Liver (tissue), 2 donors: ENCODE measurements at regions not wholly inside any gene's neighbourhood (a gene's known extent, or its start where the extent isn't known, plus 50 kb on each side); places are given as distances from the start of the nearest gene placed in this dataset.

ENCODE experiments used
- MAX ChIP-seq: IDR thresholded peaks from 2 replicates; pipeline ENCODE4 v1.6.1; 2016; ENCODE audit warnings: antibody characterized with exemption
- TF ChIP-seq, protein P1 (sequence below): fragments of 150-350 bp; IDR thresholded peaks from 2 replicates; pipeline ENCODE4 v1.5.1; 2017; ENCODE audit warnings: improper control_type of control experiment, low read depth, low read length; ENCODE audit not compliant: missing input control
- TF ChIP-seq, protein P2 (sequence below): IDR thresholded peaks from 2 replicates; pipeline ENCODE4 v1.6.1; 2016; ENCODE audit warnings: antibody characterized with exemption
- donor health status: healthy.

GRCh38 chr2:76268484-76268883 lies 557.8 kb upstream of the GCFC2 start:
- TF ChIP-seq, protein P1, sequence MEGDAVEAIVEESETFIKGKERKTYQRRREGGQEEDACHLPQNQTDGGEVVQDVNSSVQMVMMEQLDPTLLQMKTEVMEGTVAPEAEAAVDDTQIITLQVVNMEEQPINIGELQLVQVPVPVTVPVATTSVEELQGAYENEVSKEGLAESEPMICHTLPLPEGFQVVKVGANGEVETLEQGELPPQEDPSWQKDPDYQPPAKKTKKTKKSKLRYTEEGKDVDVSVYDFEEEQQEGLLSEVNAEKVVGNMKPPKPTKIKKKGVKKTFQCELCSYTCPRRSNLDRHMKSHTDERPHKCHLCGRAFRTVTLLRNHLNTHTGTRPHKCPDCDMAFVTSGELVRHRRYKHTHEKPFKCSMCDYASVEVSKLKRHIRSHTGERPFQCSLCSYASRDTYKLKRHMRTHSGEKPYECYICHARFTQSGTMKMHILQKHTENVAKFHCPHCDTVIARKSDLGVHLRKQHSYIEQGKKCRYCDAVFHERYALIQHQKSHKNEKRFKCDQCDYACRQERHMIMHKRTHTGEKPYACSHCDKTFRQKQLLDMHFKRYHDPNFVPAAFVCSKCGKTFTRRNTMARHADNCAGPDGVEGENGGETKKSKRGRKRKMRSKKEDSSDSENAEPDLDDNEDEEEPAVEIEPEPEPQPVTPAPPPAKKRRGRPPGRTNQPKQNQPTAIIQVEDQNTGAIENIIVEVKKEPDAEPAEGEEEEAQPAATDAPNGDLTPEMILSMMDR: no peak
- no peak for TF ChIP-seq MAX
- TF ChIP-seq, protein P2, sequence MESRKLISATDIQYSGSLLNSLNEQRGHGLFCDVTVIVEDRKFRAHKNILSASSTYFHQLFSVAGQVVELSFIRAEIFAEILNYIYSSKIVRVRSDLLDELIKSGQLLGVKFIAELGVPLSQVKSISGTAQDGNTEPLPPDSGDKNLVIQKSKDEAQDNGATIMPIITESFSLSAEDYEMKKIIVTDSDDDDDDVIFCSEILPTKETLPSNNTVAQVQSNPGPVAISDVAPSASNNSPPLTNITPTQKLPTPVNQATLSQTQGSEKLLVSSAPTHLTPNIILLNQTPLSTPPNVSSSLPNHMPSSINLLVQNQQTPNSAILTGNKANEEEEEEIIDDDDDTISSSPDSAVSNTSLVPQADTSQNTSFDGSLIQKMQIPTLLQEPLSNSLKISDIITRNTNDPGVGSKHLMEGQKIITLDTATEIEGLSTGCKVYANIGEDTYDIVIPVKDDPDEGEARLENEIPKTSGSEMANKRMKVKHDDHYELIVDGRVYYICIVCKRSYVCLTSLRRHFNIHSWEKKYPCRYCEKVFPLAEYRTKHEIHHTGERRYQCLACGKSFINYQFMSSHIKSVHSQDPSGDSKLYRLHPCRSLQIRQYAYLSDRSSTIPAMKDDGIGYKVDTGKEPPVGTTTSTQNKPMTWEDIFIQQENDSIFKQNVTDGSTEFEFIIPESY: no peak
